GM12892 (cell line): ENCODE measurements at regions not wholly inside any gene's neighbourhood (a gene's known extent, or its start where the extent isn't known, plus 50 kb on each side); places are given as distances from the start of the nearest gene placed in this dataset.

Experiments used
- POLR2A ChIP-seq: IDR thresholded peaks from 2 replicates; pipeline ENCODE4 v1.6.1; 2011; ENCODE audit warnings: low read depth, low read length, control low read depth
- POLR2AphosphoS5 ChIP-seq: IDR thresholded peaks from 2 replicates; pipeline ENCODE4 v1.6.1; 2011; ENCODE audit warnings: low read depth, low read length, control low read depth
- TAF1 ChIP-seq: IDR thresholded peaks from 2 replicates; pipeline ENCODE4 v1.6.1; 2011; ENCODE audit warnings: low read depth, mild to moderate bottlenecking, control low read depth, low read length, borderline replicate concordance

DNA sequence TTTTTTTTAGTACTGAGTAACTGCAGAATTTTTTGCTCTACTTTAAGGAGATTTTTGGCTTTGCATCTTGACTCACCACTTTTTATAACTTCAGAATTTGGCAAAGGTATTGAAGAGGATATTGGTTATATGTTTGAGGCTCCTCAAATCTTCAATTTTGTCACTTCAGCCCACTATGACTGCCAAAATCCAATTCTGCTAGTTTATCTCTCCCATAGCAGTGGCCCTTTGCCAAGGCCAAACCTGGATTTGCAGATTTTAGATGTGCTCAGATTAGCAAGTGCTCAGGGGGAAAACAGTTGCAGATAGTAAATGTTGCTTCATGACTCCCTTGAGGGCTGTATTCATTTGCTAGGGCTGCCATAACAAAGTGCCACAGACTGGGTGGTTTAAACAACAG is 427.5 kb downstream of the ADRA2A start:
- TF ChIP-seq POLR2AphosphoS5 (no peak), POLR2A (no peak), TAF1 (no peak)
